ENCODE measurements at regions not wholly inside any gene's neighbourhood (a gene's known extent, or its start where the extent isn't known, plus 50 kb on each side); places are given as distances from the start of the nearest gene placed in this dataset.

DNA sequence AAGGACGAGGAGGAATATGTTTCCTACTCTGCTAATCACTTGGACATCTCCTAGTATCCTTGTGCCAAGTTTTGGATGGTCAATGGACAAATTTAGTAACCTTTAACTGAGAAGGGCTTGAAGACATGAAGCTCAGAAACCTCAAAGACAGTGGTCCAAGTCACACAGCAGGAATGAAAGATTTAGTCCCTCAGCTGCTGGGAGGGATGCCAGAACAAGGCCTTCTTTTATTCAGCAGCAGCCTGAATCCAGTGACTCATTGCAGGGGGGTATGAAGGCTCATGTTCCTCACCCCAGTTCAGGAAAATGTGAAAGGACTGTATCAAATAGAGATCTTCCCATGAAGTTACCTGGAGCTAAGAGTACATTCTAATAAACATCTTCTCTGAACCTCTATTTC is 214.9 kb upstream of the UGT8 start:
- no peaks in the 10 kb centered on the region for H3K36me3 ChIP-seq (replicated peaks; ENCODE audit: insufficient read depth, low read depth)
- WGBS (ENCODE audit: low lambda C conversion rate, missing lambda C conversion rate) = 80% methylated on average over 1 of the region's 1 CpG
- TF ChIP-seq, protein P1, sequence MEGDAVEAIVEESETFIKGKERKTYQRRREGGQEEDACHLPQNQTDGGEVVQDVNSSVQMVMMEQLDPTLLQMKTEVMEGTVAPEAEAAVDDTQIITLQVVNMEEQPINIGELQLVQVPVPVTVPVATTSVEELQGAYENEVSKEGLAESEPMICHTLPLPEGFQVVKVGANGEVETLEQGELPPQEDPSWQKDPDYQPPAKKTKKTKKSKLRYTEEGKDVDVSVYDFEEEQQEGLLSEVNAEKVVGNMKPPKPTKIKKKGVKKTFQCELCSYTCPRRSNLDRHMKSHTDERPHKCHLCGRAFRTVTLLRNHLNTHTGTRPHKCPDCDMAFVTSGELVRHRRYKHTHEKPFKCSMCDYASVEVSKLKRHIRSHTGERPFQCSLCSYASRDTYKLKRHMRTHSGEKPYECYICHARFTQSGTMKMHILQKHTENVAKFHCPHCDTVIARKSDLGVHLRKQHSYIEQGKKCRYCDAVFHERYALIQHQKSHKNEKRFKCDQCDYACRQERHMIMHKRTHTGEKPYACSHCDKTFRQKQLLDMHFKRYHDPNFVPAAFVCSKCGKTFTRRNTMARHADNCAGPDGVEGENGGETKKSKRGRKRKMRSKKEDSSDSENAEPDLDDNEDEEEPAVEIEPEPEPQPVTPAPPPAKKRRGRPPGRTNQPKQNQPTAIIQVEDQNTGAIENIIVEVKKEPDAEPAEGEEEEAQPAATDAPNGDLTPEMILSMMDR (IDR thresholded peaks at IDR 0.05; ENCODE audit: poor library complexity) = no peak
- TF ChIP-seq EZH2phosphoT487 (IDR thresholded peaks at IDR 0.05; ENCODE audit: low read depth, severe bottlenecking, unreplicated experiment) (no peak), EZH2 (IDR thresholded peaks at IDR 0.05; ENCODE audit: borderline replicate concordance) (no peak)
- no peak overlapping the region for H3K27ac ChIP-seq
- H3K9me3 ChIP-seq (ENCODE audit: low read depth) = no peaks in the 10 kb centered on the region
- no peaks in the 10 kb centered on the region for H3K4me1 ChIP-seq (ENCODE audit: insufficient read depth)
- no peaks in the 10 kb centered on the region for H3K9me2 ChIP-seq (replicated peaks; ENCODE audit: insufficient read depth)
- H3K4me2 ChIP-seq = no peak overlapping the region
- H3K27me3 ChIP-seq = no peaks in the 10 kb centered on the region
- no peak overlapping the region for H3K4me3 ChIP-seq
- H2AFZ ChIP-seq = no peak overlapping the region
- no peaks in the 10 kb centered on the region for H3K79me2 ChIP-seq
- H4K20me1 ChIP-seq (ENCODE audit: insufficient read depth, poor library complexity, severe bottlenecking) = no peaks in the 10 kb centered on the region
- DNase-seq (ENCODE audit: low spot score) = no peak

DNA sequence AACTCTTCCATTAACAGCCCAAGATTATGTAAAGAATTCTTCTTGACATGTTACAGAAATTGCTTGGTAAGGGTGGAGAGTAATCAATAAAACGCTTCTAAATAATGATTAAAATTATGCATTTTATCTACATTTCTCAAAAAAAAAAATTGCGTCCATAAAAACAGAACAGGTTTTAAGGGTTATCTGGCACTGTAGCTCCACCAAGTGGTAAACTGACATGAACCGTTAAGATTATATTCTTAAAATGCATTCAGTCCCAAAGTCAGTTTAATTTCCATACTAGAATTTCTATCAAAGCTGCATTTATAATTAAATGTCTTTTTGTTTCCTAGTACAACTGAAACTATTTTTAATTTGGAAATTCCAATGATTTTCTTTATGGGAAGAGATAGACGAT is 214.0 kb upstream of the UGT8 start:
- no peak overlapping the region for H3K27ac ChIP-seq
- 9% methylated on average over 4 of the region's 4 CpGs for WGBS (ENCODE audit: low lambda C conversion rate, missing lambda C conversion rate)
- no peaks in the 10 kb centered on the region for H3K9me3 ChIP-seq (ENCODE audit: low read depth)
- no peaks in the 10 kb centered on the region for H3K79me2 ChIP-seq
- no peak overlapping the region for H3K4me3 ChIP-seq
- H2AFZ ChIP-seq = no peak overlapping the region
- no peaks in the 10 kb centered on the region for H4K20me1 ChIP-seq (ENCODE audit: insufficient read depth, poor library complexity, severe bottlenecking)
- H3K4me2 ChIP-seq = no peak overlapping the region
- peak; percentile 62 for DNase-seq (ENCODE audit: low spot score)
- H3K36me3 ChIP-seq (replicated peaks; ENCODE audit: insufficient read depth, low read depth) = no peaks in the 10 kb centered on the region
- TF ChIP-seq, protein P1 (IDR thresholded peaks at IDR 0.05; ENCODE audit: poor library complexity) = peak; percentile 77
- TF ChIP-seq EZH2phosphoT487 (IDR thresholded peaks at IDR 0.05; ENCODE audit: low read depth, severe bottlenecking, unreplicated experiment) = no peak
- no peaks in the 10 kb centered on the region for H3K27me3 ChIP-seq
- H3K9me2 ChIP-seq (replicated peaks; ENCODE audit: insufficient read depth) = no peaks in the 10 kb centered on the region
- no peaks in the 10 kb centered on the region for H3K4me1 ChIP-seq (ENCODE audit: insufficient read depth)

DNA sequence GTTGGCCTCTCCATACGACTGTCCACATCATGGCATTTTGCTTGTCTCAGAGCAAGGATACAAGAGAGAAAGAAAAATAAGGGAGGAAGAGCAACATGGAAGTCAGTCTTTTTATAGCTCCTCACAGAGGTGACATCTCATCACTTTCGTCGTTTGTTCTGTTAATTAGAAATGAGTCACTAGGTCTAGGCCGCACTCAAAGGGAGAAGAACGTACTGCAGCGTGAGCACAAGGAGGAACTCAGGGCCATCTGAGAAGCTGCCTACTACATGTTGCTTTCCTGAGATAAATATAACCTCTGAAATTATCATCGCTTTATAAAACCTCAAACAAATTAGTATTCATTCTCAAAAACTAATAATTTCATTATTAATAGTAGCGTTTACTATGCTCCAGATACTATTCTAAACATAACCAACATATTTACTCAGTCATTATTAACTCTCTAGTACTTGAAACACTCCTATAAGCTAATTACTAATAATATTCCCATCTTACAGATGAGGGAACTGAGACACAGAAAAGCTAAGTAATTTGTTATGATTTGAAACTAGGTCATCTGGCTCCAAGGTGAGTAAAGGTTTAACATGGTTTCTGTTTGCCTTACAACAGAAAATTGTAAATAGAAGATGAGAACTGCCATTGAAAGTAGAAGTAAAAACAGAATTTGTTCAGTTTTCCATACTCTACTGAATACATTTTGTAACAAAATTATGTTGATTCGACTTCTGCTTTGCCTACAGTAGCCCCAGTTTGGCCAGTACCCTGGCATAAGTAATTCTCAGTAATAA is 213.2 kb upstream of the UGT8 start:
- no peak overlapping the region for H3K27ac ChIP-seq
- H2AFZ ChIP-seq = no peak overlapping the region
- no peaks in the 10 kb centered on the region for H3K79me2 ChIP-seq
- no peaks in the 10 kb centered on the region for H4K20me1 ChIP-seq (ENCODE audit: insufficient read depth, poor library complexity, severe bottlenecking)
- no peaks in the 10 kb centered on the region for H3K27me3 ChIP-seq
- TF ChIP-seq EZH2 (IDR thresholded peaks at IDR 0.05; ENCODE audit: borderline replicate concordance) (no peak), EZH2phosphoT487 (IDR thresholded peaks at IDR 0.05; ENCODE audit: low read depth, severe bottlenecking, unreplicated experiment) (no peak)
- TF ChIP-seq, protein P1 (IDR thresholded peaks at IDR 0.05; ENCODE audit: poor library complexity) = no peak
- H3K4me2 ChIP-seq = no peak overlapping the region
- WGBS (ENCODE audit: low lambda C conversion rate, missing lambda C conversion rate) = 84% methylated on average over 9 of the region's 9 CpGs
- H3K9me2 ChIP-seq (replicated peaks; ENCODE audit: insufficient read depth) = no peaks in the 10 kb centered on the region
- no peak for DNase-seq (ENCODE audit: low spot score)
- no peaks in the 10 kb centered on the region for H3K36me3 ChIP-seq (replicated peaks; ENCODE audit: insufficient read depth, low read depth)
- H3K4me1 ChIP-seq (ENCODE audit: insufficient read depth) = no peaks in the 10 kb centered on the region
- H3K9me3 ChIP-seq (ENCODE audit: low read depth) = no peaks in the 10 kb centered on the region
- H3K4me3 ChIP-seq = no peak overlapping the region

Measured in hepatocyte (in vitro differentiated cells).